ENCODE measurements at regions not wholly inside any gene's neighbourhood (a gene's known extent, or its start where the extent isn't known, plus 50 kb on each side); places are given as distances from the start of the nearest gene placed in this dataset.

DNA sequence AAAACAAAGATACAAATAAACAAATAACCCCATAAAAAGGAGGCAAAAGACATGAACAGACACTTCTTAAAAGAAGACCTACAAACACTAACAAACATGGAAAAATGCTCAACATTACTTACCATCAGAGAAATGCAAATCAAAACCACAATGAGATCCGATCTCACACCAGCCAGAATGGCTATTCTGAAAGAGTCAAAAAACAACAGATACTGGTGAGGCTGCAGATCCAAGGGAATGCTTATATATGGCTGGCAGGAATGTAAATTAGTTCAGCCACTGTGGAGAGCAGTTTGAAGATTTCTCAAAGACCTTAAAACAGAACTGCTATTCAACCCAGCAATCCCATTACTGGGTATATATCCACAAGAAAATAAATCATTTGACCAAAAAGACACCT is 80.4 kb upstream of the NRP1 start:
- TF ChIP-seq, protein P1, sequence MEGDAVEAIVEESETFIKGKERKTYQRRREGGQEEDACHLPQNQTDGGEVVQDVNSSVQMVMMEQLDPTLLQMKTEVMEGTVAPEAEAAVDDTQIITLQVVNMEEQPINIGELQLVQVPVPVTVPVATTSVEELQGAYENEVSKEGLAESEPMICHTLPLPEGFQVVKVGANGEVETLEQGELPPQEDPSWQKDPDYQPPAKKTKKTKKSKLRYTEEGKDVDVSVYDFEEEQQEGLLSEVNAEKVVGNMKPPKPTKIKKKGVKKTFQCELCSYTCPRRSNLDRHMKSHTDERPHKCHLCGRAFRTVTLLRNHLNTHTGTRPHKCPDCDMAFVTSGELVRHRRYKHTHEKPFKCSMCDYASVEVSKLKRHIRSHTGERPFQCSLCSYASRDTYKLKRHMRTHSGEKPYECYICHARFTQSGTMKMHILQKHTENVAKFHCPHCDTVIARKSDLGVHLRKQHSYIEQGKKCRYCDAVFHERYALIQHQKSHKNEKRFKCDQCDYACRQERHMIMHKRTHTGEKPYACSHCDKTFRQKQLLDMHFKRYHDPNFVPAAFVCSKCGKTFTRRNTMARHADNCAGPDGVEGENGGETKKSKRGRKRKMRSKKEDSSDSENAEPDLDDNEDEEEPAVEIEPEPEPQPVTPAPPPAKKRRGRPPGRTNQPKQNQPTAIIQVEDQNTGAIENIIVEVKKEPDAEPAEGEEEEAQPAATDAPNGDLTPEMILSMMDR (IDR thresholded peaks at IDR 0.05): no peak
- TF ChIP-seq POLR2AphosphoS5 (IDR thresholded peaks at IDR 0.05) (no peak), POLR2A (IDR thresholded peaks at IDR 0.05) (no peak), EP300 (IDR thresholded peaks at IDR 0.05) (no peak)

Measured in stomach (tissue), 4 donors.